HepG2 (cell line): ENCODE measurements at regions not wholly inside any gene's neighbourhood (a gene's known extent, or its start where the extent isn't known, plus 50 kb on each side); places are given as distances from the start of the nearest gene placed in this dataset.

Experiments used
- ATAC-seq: fragments of 200-7000 bp; cut with Tn5 transposase; 3 replicates; pipeline ENCODE4 v1.9.1; 2020; ENCODE audit warnings: mild to moderate bottlenecking, moderate library complexity
- BruUV-seq: library from RNA; stranded (reverse); fragments of 400-500 nt; replicated peaks from 2 replicates; lab custom pipeline; 2021; lab: Mats Ljungman, UMichigan
- CTCF ChIA-PET: fragments of 300-600 bp; formaldehyde crosslinking; extraction: SDS; loops from one replicate; lab custom pipeline; 2021; ENCODE audit warnings: low total read pairs, inconsistent platforms, low intra/inter-chr PET ratio; lab: Yijun Ruan, JAX
- POLR2A ChIA-PET: fragments of 350-600 bp; sonication (Branson Sonifier 250); formaldehyde crosslinking; loops from one replicate; lab custom pipeline; 2020; ENCODE audit warnings: antibody characterized with exemption, inconsistent platforms; lab: Yijun Ruan, JAX
- DNase-seq: peaks from one replicate; pipeline ENCODE4 v3.0.0-alpha.2; 2015; ENCODE audit warnings: low spot score
- FAIRE-seq: peaks from 3 replicates; lab custom pipeline; 2011; peaks lifted over from hg19 to GRCh38; lab: Jason Lieb, UNC
- H2AFZ ChIP-seq: one replicate; pipeline ENCODE4 v1.6.1; 2011; ENCODE audit warnings: low read length, inconsistent platforms
- H3K27ac ChIP-seq: fragments of 300-600 bp; 3 replicates; pipeline ENCODE4 v1.8.0; 2011; ENCODE audit warnings: mixed run types, mild to moderate bottlenecking, mixed read lengths, low read length, inconsistent platforms; ENCODE audit not compliant: insufficient read depth; ENCODE audit errors: extremely low read length
- H3K27me3 ChIP-seq, 2 experiments: fragments of 200-600 bp in 1 of 2; 2 replicates in 1 of 2; 3 replicates in 1 of 2; pipeline versions ENCODE4 v1.6.0 to v1.8.0; 2011; ENCODE audit warnings: low read length in 2 of 2, mild to moderate bottlenecking in 2 of 2, moderate library complexity in 2 of 2, inconsistent platforms in 1 of 2; ENCODE audit not compliant: insufficient read depth in 2 of 2, control insufficient read depth in 1 of 2
- H3K36me3 ChIP-seq, 2 experiments: fragments of 200-600 bp in 1 of 2; replicated peaks in 1 of 2; 2 replicates in 1 of 2; 3 replicates in 1 of 2; pipeline versions ENCODE4 v1.5.1 to v1.8.0; 2011; ENCODE audit warnings: low read length in 2 of 2, inconsistent platforms in 1 of 2; ENCODE audit not compliant: insufficient read depth in 2 of 2, control insufficient read depth in 1 of 2
- H3K4me1 ChIP-seq: 2 replicates; pipeline ENCODE4 v1.5.1; 2012; ENCODE audit warnings: low read length, inconsistent platforms; ENCODE audit not compliant: insufficient read depth
- H3K4me2 ChIP-seq: 2 replicates; pipeline ENCODE4 v1.6.0; 2011; ENCODE audit warnings: low read depth, low read length, inconsistent platforms
- H3K4me3 ChIP-seq, 3 experiments: fragments of 200-600 bp in 1 of 3; sonication (generic), shearing (Covaris generic) in 1 of 3; replicated peaks in 1 of 3; 2 replicates each; pipeline ENCODE4 v1.5.1; 2011 to 2016; ENCODE audit warnings: low read length in 3 of 3, inconsistent platforms in 2 of 3, low read depth in 2 of 3, mild to moderate bottlenecking in 2 of 3, control low read depth in 1 of 3, mixed read lengths in 1 of 3; ENCODE audit not compliant: insufficient read depth in 1 of 3
- H3K79me2 ChIP-seq: one replicate; pipeline ENCODE4 v1.6.1; 2011; ENCODE audit warnings: low read length, inconsistent platforms; ENCODE audit not compliant: insufficient read depth
- H3K9ac ChIP-seq: 2 replicates; pipeline ENCODE4 v1.6.0; 2011; ENCODE audit warnings: mild to moderate bottlenecking, low read depth, low read length, inconsistent platforms; ENCODE audit not compliant: insufficient read depth
- H3K9me3 ChIP-seq: 2 replicates; pipeline ENCODE4 v1.5.1; 2012; ENCODE audit warnings: mild to moderate bottlenecking, low read length
- H4K20me1 ChIP-seq: 2 replicates; pipeline ENCODE4 v1.6.0; 2011; ENCODE audit warnings: inconsistent platforms, mild to moderate bottlenecking, low read length, moderate library complexity; ENCODE audit not compliant: insufficient read depth
- ELF1 ChIP-seq: sonication (generic); formaldehyde crosslinking; IDR thresholded peaks from 2 replicates; pipeline ENCODE4 v1.4.0; 2020; ENCODE audit warnings: missing genetic modification reagents
- HOXA5 ChIP-seq: sonication (generic); formaldehyde crosslinking; IDR thresholded peaks from 2 replicates; pipeline ENCODE4 v1.4.0; 2020; ENCODE audit warnings: missing genetic modification reagents
- MAFF ChIP-seq: IDR thresholded peaks from 2 replicates; pipeline ENCODE4 v1.6.1; 2011; ENCODE audit warnings: low read depth, low read length, improper control_type of control experiment
- MAFK ChIP-seq, 2 experiments: IDR thresholded peaks in 1 of 2; conservative IDR thresholded peaks in 1 of 2; 2 replicates each; pipeline ENCODE4 v1.6.1; 2011; ENCODE audit warnings: improper control_type of control experiment in 2 of 2, low read length in 2 of 2
- NFATC3 ChIP-seq: sonication (generic); formaldehyde crosslinking; IDR thresholded peaks from 2 replicates; pipeline ENCODE4 v1.5.1; 2020; ENCODE audit warnings: mild to moderate bottlenecking, missing genetic modification reagents
- ZFX ChIP-seq: sonication (generic); formaldehyde crosslinking; IDR thresholded peaks from 2 replicates; pipeline ENCODE4 v1.4.0; 2020; ENCODE audit warnings: mild to moderate bottlenecking, low read depth, missing genetic modification reagents, moderate library complexity
- ZNF260 ChIP-seq: sonication (generic); formaldehyde crosslinking; IDR thresholded peaks from 2 replicates; pipeline ENCODE4 v1.4.0; 2020; ENCODE audit warnings: missing genetic modification reagents, low read depth, mild to moderate bottlenecking, borderline replicate concordance
- WGBS: methylation state at CpG from one replicate; pipeline ENCODE4 v1.1.6; 2017; ENCODE audit warnings: low lambda C conversion rate; 5-methylcytosine and 5-hydroxymethylcytosine counted together
- in situ Hi-C: cut with HindIII; loops from 2 replicates; pipeline ENCODE4 v1.10.0; 2017; ENCODE audit warnings: low pct_unique_long_range_greater_than_20kb; ENCODE audit not compliant: extremely low pct_ligation_motif_present
- intact Hi-C: fragments of 100-400 bp; cut with micrococcal nuclease; formaldehyde crosslinking; loops from one replicate; pipeline ENCODE4 v1.10.0; 2022; ENCODE audit not compliant: unreplicated experiment

DNA sequence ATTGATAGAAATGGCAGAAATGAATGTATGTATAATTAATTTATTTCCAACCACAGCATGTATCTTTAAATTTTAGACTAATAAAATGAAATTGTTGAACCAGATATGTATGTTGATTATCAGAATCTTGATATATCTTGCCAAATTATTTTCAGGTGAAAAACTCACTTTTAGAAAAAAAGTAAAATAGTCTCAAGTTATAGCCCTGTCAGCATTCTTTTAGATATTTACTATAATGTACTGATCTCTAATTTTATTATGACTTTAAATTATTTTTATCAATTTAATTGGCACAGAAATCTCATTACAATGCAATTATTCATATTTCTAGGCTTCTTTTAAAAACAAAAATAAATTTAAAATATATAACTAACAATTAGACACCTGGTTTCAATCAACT, 1990.4 kb upstream of the CDH6 start:
- Histone ChIP-seq H3K27ac (no peak overlapping the region), H3K9ac (no peak overlapping the region), H3K9me3 (no peaks in the 10 kb centered on the region), H3K4me2 (no peak overlapping the region), H3K4me1 (no peaks in the 10 kb centered on the region), H2AFZ (no peak overlapping the region), H4K20me1 (no peaks in the 10 kb centered on the region), H3K4me3 (no peak overlapping the region), H3K27me3 (no peaks in the 10 kb centered on the region), H3K79me2 (no peaks in the 10 kb centered on the region), H3K36me3 (no peaks in the 10 kb centered on the region)
- ATAC-seq (no peak), DNase-seq (no peak), FAIRE-seq (no peak)
- in situ Hi-C loops (no loop called here), intact Hi-C loops (no loop called here)
- ChIA-PET POLR2A (no interaction called here), CTCF (no interaction called here)
- BruUV-seq: no TSS peak
- peak; percentile 48; the same call in 1 of the 2 replicates for TF ChIP-seq MAFF
- TF ChIP-seq HOXA5 (CRISPR knock-in tag): no peak
- TF ChIP-seq MAFK (conservative IDR thresholded peaks at IDR 0.05 in 1 of 2, IDR thresholded peaks at IDR 0.05 in 1 of 2; ENCODE audit: low read length in 2 of 2): peak; percentile 29 to 78; a peak in 3 of 4 replicates
- TF ChIP-seq ELF1 (CRISPR knock-in tag): no peak

DNA sequence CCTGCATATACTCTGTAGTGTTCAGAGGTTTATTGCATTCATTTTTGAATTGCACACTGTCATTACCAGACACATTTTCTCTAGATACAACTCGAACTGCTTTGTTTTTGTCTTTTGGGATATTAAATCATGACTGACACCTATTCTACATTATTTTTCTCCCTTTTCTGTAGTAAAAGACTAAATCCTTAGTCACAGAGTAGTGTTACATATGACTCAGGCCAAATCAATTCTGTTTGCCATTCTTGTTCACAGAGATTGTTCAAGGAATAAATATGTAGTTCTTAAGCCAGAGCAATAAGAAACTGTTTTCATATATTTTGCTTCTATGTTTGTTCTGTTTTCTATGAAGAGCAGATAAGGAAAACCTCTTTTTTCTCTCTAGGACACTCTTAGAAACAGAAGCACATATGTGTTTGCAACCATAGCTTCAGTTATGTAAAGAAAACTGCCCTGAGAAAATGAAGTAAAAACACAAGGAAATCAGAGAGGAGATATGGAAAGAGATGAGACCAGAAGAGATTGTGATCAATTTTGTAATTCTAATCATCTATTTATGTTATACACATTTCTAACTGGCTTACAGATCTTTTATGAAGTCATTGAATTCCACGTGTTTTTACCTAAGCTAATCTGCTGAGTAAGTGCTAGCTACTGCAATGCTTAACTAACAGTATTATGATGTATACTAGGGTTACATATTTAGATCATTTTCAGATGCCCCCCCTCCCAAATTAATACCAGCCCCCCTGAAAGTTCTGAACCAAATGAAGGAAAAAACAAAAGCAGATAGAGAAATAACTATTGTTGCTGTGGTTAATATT, 1995.6 kb upstream of the CDH6 start:
- DNase-seq: no peak
- Histone ChIP-seq H3K79me2 (no peaks in the 10 kb centered on the region), H3K36me3 (no peaks in the 10 kb centered on the region), H2AFZ (no peak overlapping the region), H3K9ac (no peak overlapping the region), H3K9me3 (no peaks in the 10 kb centered on the region), H4K20me1 (no peaks in the 10 kb centered on the region), H3K27me3 (no peaks in the 10 kb centered on the region), H3K27ac (no peak overlapping the region), H3K4me3 (no peak overlapping the region), H3K4me2 (no peak overlapping the region), H3K4me1 (no peaks in the 10 kb centered on the region)
- no peak for FAIRE-seq
- BruUV-seq: no TSS peak
- TF ChIP-seq NFATC3 (CRISPR knock-in tag): no peak
- no peak for TF ChIP-seq ZFX (CRISPR knock-in tag)
- TF ChIP-seq ZNF260 (CRISPR knock-in tag): no peak
- POLR2A ChIA-PET: no interaction called here
- in situ Hi-C loops: no loop called here
- CTCF ChIA-PET: no interaction called here
- no peak for ATAC-seq
- intact Hi-C loops: no loop called here
- 0% methylated on average over 2 of the region's 2 CpGs for WGBS
